Daoy (cell line): ENCODE measurements at regions not wholly inside any gene's neighbourhood (a gene's known extent, or its start where the extent isn't known, plus 50 kb on each side); places are given as distances from the start of the nearest gene placed in this dataset.

Experiments used
- DNase-seq: peaks from one replicate; pipeline ENCODE4 v3.0.0-alpha.2; 2015; ENCODE audit warnings: low read depth

DNA sequence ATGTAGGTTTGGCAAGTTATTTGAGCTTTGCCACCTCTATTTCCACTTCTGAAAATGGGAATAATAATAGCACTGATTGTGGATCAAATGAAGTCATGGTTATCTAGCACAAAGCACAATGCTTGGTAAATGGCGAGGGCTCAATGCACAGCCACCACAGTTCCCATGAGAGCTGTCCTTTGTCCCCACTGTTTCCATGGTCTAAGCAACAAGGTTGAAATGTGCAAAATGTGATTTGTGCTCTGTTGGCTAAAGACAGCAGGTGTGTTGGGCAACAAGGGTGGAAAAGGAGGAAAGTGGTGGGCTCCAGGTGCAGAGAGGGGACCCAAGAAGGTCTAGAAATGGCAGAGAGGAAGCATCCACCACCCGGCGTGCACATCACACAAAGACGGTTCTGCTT is 200.5 kb downstream of the TRIM29 start:
- DNase-seq = no peak

DNA sequence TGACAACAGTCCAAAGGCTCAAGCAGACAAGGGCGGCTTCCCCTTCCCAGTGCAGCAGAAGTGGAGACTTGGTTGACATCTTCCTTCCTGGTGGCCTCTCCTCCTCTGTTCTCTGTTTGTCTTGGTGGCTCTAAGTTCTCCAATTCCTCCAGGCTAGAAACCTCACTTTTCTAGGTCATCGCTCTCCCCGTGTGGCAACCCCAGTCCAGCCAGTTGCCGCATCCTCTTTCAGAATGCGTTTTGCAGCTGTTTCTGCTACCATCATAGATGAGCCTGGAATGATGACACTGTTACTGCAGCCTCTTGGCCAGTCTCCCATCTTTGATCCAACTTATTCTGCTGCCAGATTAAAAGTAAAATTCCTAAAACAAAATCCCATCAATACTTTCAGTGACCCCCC is 201.5 kb downstream of the TRIM29 start:
- DNase-seq = no peak

- DNase-seq = no peak
Observed at GRCh38 chr11:119935349-119935925, 202.5 kb downstream of the TRIM29 start.

- no peak for DNase-seq
Observed at GRCh38 chr11:119934866-119935265, 203.0 kb downstream of the TRIM29 start.

DNA sequence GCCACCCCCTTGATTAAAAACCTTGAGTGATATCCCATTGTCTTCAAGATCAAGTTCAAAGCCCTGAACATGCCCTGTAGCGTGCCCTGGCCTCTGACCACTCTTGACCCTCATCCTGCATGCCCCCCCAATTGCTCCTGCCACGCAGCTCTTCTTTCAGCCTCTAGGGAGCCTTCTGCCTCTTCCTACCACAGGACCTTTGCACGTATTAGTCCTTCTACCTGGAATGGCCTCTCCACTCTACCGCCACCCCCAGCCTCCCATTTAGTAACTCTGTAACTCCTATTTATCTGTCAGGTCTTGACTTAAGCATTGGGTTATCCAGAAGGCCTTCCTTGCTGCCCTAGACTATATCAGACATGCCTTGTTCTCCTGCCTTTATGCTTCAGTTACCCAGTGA is 203.6 kb downstream of the TRIM29 start:
- DNase-seq = no peak

DNA sequence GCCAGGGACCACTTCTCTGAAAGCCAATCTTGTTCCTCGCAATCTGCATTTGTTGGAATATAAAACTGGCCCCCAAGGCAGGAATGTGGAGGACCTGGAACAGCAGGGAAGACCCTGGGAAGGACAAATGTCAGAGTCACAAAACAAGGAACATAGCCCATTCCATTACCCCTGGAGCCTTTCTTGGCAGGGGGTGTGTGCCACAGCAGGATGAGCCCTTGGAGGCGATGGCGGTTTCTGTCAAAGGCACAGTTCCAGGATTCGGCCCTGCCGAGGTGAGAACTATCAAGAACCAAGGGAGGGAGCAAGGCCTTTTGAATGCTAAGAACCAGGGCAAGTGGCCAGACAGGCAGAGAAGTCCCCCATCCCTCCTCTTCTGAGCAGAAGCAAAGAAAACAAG is 204.3 kb downstream of the TRIM29 start:
- no peak for DNase-seq

DNA sequence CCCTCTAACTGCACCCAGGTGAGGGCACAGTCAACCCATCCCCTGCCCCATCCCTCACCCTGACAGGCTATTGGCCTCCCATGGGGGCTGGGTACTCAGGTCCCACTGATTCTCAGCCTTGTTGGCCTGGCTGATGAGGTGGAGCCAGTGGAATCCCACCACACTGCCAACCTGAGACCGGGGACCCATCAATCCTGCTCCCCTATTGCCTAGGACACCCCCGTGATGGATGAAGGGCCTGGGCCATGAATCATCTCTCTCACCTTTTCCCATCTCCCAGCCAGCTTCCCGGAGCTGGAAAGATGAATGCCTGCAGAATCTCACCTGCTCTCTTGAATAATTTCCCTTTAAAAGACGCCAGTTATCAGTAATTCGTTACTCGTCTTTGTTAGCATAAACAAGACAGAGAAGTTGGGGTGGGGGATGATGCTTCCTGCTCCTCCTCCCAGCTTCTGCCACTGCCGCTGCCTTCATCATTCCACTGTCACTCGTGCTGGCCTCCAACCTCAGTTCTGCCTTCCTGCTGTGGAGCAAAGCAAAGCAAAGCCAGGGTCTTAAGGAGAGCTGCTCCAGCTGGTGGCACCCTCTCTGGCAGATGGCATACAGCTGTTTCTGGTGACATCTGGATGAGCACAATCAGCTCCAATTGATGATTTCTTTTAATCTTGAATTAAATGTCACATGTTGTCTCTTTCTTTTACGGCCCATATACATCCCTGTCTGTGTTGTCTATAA is 204.0 kb upstream of the NECTIN1 start:
- no peak for DNase-seq

GRCh38 chr11:119928047-119928446 is 199.0 kb upstream of the NECTIN1 start:
- DNase-seq = peak; percentile 15

GRCh38 chr11:119924017-119924416 is 195.0 kb upstream of the NECTIN1 start:
- DNase-seq = no peak

DNA sequence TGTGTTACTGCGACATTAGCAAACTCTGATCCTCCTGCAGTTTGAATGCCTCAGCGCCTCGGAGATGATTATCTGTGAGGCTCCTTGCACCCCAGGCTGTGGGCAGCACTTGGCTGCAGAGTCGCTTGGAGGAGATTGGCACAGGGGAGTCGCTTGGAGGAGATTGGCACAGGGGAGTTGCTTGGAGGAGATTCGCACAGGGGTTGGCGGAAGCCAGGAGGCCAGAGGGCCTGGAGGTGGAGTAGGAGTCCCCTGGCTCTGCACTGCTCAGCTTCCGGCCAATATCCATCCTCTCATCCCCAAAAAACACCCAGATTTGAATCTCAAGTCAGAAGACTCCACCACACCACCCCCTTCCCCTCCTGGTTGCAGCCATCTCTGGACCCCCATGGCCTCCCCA is 192.6 kb upstream of the NECTIN1 start:
- DNase-seq = no peak

DNA sequence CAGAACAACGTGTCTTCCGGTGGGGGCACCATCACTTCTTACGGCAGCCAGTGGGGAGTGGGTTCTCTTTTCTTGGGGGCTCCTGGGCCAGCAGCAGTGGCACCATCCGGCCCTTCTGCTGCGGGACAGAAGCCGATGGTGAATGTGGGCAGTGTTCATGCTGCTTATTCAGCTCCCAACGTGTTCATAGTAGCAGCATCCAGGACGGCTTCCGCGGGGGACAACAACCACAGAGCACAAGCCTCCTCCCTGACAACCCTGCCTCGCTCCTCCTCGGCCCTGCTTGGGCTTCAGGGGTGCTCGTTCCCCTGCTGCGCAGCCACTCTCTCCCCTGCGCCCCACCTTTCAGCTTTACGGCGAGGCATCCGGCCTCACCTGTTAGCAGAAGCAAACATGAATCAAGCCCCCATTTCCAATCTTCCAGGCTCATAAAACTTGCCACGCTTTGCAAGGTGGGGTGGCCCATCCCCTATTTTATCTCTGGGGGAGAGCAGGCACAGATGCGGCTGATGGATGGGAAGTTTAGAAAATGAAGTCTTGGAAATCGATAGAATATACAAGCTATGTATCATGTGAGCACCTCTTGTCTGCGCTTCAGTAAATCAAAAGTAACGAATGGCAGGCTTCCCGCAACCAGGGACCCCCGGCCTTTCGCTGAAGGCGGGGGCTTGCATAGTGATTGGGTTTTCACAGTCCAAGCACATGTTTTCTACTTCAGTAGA is 191.8 kb upstream of the NECTIN1 start:
- no peak for DNase-seq

- DNase-seq = no peak
Observed at GRCh38 chr11:119919656-119920055, 190.7 kb upstream of the NECTIN1 start.

GRCh38 chr11:119918347-119918746 is 189.3 kb upstream of the NECTIN1 start:
- peak; percentile 11 for DNase-seq

- DNase-seq = no peak
Observed at GRCh38 chr11:119916568-119916967, 187.6 kb upstream of the NECTIN1 start.

DNA sequence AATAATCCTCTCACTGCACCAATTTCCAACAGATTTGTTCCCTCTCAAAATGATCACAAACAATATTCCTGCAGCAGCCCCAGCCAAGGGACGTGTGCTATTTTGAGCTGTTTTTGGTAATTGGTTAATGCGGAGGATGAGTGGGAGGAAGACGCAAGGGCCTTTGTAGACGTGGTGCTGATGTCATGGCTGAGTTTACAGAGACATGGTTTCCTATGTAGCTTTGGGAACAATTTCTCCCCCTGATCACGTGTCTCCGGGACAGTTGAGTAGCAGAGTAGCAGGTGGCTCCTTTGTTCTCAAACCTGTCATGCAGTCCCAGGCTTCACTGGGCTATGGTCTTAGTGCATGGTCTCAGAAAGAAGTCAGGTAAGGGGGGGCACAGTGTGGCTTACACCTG is 183.2 kb upstream of the NECTIN1 start:
- no peak for DNase-seq

DNA sequence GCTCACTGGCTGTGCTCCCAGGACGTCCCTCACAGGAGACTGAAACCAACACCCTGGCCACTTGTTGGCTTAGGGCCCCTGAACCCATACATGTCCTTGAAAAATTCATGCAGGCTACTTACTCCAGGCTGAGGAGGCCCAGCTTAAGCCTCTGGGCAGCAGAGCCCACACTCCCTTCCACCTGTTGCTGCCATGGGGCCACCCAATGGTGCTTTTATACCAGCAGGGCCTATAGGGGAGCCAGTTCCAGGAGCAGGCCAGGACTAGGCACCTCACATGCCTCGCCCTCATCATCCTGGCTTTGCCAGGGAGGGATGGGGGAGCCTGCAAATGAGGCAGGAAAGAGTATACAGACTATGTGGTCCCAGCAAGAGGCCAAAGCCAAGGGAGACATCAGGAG is 181.7 kb upstream of the NECTIN1 start:
- no peak for DNase-seq

DNA sequence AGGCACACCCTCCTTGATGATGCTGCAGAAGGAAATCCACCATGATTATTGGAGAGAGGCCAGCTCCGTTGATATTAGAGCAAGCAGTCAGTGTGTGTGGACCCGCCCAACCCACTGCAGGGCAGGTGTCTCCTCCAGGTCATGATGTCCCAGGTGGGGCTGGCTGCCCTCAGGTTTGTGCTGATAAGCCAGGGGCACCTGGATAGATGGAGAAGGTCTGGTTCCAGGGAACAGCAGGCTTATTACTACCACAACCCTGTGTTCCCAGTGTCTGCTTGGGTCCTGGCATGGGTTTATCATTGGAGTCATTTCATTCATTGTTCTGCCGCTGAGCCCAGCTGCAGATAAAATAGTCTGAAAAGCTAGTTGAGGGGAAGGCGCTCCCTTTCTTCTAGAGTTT is 181.1 kb upstream of the NECTIN1 start:
- no peak for DNase-seq

DNA sequence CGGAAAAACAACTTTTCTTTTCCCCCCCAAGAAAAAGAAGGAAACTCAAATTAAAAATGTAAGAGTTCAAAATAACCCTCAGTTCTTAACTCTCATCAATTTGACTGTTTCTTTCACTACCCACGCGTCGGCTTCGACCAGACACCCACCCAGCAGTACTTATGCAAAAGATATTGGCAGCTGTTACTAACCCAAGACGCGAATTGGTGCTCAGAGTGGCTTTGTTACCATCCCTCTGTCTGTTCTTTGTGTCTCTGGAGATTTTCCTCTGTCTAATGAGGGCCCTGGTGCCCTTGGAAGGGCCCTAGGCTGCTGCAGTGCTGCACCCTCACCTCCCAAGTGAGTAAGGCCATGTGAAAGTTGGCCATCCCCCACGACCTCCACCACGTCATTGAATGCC is 180.5 kb upstream of the NECTIN1 start:
- DNase-seq = no peak

DNA sequence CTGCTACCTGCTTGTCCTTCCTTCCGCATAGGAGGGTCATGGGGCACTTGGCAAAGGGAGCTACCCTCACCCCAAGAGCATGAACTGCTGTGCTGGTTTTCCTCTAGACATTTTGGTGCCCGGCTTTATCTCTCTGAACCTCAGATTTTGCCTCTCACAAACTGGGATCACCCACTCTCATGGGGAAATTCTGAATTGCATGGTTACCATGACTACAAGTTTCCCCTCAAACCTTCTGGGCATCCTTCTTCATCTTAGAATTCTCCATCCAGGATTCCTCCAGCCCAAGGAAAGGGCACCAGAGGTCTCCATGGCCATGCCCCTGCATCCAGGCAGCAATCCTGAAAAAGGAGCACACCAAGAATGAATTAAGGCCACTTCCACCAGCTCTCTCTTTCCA is 180.1 kb upstream of the NECTIN1 start:
- no peak for DNase-seq

DNA sequence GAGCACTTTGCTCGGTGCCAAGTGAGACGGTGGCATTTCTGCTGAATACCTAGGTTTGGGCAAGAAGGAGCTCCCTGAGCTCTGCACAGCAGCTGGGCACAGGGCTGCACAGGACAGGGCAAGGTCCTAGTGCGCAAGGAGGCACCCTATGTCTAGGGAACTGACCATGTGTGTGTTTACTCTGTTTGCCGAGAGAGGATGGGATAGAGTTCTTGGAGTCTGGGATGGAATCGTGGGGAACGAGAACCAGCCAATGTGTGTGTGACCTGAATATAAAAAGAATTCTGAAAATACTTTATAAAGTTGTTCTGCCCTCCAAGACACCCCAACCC is 179.5 kb upstream of the NECTIN1 start:
- DNase-seq = no peak

GRCh38 chr11:119907878-119908572 is 179.0 kb upstream of the NECTIN1 start:
- no peak for DNase-seq

DNA sequence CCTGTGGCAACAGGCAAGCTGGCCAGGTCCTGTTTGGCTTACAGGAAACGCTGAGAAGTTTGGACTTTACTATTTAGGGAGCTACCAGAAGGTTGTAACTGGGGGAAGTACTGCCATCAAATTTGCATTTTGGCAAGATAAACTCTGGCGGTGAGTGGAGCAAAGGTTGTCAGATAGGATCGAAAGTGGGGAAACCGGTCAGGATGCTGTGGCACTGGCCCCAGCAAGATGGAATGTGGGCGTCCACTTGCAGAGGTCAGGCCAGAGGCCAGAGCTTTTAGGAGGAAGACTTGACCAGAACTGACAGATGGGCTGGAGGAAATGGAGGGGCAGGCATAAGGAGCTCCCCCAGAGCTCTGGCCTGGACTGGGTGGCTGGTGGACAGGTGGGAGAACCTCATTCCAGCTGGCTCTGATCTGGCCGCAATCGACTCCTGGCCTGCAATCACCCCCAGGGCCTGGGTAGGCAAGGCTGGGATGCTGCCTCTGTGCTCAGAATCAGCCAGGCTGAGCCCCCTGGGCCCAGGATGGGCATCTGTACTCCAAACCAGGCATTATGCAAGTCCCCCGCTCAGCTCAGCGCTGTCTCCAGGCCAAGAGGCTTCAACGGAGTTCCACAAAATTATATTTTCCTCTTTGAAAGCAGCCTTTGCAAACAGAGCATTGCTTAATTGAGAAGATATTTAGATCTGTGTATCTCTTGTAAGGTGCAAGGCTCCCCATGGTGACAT is 178.3 kb upstream of the NECTIN1 start:
- DNase-seq = no peak
